Epithelial cell of prostate (primary cell): ENCODE measurements at regions not wholly inside any gene's neighbourhood (a gene's known extent, or its start where the extent isn't known, plus 50 kb on each side); places are given as distances from the start of the nearest gene placed in this dataset.

Source experiments
- DNase-seq: peaks from one replicate; pipeline ENCODE4 v3.0.0-alpha.2; 2011; ENCODE audit warnings: low read depth, low spot score
- H3K27ac ChIP-seq: fragments of 450-650 bp; 2 replicates; pipeline ENCODE4 v1.5.1; 2017; ENCODE audit warnings: mild to moderate bottlenecking

DNA sequence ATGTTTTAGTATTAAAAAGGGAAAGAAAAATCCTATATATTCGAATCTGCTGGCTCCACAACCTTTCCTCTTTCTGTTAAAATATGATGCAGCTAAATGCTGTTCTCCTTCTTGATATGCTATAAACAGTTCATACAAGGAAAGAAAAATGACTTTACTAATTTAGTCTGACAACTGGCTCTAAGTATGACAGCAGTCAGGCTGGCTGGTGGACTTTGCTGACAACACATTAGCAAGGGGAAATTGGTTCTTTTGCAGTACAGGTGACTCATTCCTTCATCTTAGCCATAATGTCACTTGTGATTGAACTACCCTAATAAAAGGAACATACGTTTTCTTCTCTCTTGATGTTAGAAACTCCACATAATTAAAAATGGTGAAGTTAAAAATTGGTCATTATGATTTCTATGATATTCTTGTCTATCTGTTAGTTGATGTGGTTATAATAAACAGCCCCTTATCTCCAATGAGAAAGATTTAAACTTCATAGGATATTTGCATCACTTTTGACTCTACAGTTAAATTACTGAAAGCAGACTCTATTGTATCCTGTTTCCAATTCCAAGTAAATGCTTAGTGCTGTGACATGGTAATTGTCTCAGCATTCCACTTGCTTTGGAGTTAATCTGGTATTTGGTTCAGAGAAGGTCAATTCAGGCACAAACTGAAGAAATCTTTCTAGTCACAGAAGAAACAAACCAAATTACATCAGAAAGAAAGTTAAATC, 315.3 kb upstream of the GULP1 start:
- H3K27ac ChIP-seq: no peak overlapping the region
- DNase-seq: no peak

- DNase-seq: no peak
Observed at GRCh38 chr2:187976986-187977333, 314.7 kb upstream of the GULP1 start.

DNA sequence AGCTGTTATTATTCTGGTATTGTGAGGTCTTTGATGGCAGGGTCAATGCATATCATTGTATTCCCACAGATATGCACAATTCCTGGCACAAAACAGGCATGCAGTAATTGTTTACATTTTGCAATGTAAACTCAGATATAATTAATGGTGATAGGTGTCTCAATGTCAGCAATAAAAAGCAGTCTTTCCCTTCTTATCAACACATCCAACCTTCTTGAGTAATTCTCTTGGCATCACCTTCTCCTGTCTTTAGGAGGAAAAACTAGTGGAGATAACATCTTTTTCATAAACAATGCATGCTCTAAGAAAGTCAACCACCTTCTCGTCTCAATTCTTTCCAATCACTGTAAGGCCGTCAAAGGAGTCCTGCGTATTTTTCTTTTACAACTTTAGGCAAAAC, 313.3 kb upstream of the GULP1 start:
- no peak overlapping the region for H3K27ac ChIP-seq

More at GRCh38 chr2:187976986-187977333, 314.7 kb upstream of the GULP1 start:
- H3K27ac ChIP-seq: no peak overlapping the region

DNA sequence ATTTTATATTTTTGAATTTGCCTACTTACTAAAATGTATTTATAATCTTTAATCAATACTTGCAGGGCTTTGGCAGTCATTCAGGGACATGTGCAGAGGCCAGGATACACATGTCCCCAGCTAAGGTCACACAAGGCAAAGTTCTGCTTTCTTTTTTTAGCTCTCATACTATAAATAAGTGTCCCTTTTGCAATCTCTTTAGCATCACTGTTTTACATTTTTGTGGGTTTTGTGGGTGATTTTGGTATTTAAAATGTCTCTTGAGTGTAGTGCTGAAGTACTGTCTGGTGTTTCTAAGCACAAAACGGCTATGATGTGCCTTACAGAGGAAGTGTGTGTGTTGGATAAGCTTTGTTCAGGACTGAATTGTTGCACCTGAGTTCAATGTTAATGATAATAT, 309.0 kb upstream of the GULP1 start:
- H3K27ac ChIP-seq: no peak overlapping the region
- DNase-seq: peak; percentile 12

More for the DNA sequence above, 313.3 kb upstream of the GULP1 start:
- DNase-seq: no peak

- DNase-seq: no peak
- no peak overlapping the region for H3K27ac ChIP-seq
Observed at GRCh38 chr2:187985195-187985594, 306.5 kb upstream of the GULP1 start.

DNA sequence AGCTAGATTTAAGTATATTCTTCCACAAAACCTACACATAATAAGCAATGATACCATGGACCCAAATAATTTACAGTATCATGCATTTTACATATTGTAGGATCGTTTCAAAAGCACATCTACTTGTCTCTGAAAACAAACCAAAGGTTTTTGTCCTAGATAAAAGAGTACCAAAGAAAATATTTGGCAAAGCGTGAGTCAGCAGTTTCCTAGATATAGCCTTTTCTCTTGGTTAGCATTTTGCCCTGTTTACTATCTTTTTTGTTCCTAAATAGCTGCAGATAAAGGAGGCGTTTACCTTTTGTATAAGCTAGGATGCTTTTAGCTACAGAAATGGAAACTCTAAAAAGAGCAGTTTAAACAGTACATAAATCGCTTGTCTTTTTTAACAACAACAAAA, 305.8 kb upstream of the GULP1 start:
- DNase-seq: no peak
- H3K27ac ChIP-seq: peak overlapping the region; percentile 83

DNA sequence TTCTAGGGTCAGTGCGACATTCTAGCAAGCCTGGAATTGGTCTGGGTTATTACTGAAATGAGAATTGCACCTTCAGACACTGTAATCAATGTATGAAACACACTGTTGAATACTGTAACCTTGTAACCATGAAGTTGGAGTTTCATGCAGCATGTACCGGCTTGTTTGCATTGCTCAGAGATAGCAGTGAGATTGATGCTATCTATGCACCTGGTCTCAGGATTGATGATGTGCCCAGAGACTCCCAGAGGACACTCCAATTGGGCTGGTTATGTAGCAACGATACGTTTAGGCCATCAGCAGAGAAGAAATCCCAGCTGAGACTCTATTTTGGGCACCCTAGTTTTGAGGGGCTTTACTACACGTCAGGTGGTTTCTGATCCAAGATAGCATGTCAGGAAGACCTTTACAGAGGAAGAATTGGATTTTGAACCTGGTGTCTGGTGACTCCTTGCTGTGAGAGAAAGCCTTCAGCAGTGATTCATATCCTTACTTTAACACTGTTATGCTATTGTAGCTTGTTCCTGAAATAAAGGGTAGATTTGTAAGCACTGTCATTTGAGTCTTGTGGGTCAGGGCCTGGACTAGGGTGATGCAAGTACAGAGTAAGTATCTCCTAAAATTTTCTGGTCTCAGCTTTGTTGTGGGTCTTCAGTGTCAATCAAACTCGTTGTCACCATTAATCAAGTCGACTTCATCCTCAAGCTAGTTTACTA, 305.1 kb upstream of the GULP1 start:
- peak overlapping the region; percentile 83 for H3K27ac ChIP-seq
- peak; percentile 87 for DNase-seq

DNA sequence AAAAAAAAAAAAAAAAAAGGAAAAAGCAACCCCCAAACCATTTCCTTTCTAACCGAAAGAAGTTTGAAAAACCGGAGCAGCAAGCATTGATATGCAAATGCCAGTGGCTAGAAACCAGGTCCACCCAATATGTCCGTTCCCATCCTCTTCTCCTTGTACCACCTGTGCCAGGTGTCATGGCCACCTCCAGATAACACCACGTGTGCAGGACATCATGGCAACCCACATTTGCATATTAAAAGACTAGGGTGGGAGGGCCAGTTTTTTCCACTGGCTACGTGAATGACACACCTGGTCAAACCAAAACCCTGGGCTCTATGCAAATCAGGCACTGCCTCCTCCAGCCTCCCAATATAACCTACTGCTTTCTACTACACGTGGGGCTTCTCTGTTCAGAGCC, 303.3 kb upstream of the GULP1 start:
- no peak overlapping the region for H3K27ac ChIP-seq
- no peak for DNase-seq

DNA sequence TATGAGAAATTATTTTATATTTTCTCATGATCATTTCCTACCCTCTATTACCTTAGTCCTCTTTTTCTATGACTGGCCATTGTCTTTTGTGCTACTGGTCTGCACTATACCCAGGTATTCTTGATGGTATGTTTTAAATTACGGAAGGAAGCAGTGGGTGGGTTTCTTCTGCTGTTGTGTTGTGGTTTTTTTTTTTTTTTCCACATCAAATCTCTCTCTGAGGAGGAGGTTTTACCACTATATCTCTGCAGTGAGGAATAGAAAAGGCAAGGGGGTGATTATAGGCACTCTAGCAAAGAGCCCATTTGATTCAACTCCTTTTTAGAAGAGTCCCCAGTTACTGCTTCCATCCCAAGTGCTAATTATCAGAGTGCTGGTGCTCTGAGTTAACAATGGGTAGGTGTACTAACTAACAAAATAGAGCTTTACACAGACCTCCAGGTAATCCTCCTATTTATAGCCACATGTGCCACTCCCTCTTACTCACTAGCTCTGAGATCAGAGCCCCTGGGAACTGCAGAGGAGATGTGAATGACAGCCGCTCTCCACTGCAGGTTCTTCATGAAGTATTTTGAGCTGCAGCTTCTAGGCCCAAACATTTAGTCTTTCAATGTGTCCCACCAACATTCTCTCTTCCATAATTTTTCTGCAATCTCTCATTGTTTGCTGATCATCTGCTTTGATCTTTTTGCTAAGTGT, 301.6 kb upstream of the GULP1 start:
- peak; percentile 41 for DNase-seq
- H3K27ac ChIP-seq: no peak overlapping the region

DNA sequence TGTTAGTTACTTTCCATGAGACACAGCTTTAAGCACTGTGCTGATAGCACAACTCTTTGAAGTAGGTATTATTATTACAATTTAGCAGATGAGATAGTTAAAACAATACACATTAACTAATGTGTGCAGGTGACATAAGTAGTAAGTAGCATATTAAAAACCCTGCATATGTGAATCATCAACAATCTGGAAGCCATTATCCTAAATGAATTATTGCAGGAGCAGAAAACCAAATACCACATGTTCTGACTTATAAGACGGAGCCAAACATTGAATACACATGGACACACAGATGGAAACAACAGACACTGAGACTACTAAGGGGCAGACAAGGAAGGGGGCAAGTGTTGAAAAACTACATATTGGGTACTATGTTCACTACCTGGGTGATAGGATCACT, 300.3 kb upstream of the GULP1 start:
- H3K27ac ChIP-seq: no peak overlapping the region
- no peak for DNase-seq

DNA sequence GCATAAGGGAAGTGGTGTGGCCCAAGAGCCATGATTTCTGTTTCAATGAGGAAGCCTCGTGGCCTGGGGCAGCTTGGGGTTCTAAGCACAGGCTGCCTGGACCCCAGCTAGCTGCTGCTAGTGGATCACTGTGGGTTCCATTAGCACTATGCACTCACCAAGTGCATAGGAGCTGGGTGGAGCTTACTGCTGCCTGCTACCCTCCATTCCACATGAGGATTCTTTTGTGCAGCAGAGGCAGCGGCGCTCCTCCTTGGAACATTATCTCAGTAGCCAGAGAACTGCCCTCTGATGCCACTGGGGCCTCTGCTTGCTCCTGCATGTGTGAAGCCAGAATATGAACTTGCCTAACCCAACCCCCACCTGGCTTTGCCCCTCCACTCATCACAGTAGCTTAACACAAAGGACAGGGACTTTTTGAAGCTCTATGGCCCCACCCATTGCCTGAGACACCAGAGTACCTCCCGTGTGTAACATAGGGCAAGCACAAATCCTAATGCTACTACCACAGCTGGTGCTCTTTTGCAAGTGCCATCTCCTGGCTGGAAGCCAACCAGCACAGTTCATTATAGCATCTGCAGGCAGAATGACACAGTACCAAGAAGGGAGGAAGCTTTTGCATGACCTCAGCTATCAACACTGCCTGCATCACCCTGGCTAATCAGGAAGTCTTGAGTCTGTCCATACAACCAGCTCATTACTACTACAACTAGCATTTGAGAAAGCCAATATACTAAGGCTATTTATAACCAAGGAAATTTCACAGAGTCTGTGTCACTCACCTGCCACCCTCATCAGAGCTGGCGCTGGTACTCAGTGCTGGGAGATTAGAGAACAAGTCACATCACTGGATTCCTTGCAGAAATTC, 297.0 kb upstream of the GULP1 start:
- DNase-seq: no peak
- H3K27ac ChIP-seq: no peak overlapping the region

DNA sequence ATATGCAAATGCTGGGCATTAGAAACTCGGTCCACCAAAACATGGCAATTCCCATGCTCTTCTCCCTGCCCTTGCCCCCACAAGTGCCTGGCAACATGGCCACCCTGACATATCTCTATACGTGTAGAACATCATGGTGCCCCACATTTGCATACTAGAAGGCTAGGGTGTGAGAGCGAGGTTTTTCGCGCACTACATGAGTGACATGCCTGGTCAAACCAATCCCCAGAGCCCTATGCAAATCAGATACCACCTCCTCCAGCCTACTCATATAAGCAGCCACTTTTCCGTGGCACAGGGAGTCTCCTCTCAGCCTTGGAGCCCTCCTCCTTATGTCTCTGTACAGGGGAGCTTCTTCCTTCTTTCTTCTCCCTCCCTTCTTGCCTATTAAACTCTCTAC, 296.1 kb upstream of the GULP1 start:
- no peak overlapping the region for H3K27ac ChIP-seq
- no peak for DNase-seq

DNA sequence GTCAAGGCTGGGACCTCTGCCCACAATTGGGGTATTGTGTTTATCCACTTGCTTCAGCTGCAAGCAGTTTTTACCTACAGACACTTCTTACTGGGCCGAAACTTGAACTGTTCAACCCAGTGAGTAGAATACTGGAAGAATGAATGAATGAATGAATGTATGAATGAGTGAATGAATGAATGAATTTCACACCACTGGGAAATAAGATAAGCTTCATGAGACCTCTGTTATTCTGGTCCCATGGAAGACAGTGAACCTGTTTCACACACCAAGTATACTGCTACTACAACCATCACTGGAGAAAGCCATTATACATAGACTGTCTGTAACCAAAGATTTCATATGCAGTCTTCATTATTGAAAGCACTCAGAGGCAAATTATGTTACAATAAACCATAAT, 295.0 kb upstream of the GULP1 start:
- no peak for DNase-seq
- H3K27ac ChIP-seq: no peak overlapping the region

DNA sequence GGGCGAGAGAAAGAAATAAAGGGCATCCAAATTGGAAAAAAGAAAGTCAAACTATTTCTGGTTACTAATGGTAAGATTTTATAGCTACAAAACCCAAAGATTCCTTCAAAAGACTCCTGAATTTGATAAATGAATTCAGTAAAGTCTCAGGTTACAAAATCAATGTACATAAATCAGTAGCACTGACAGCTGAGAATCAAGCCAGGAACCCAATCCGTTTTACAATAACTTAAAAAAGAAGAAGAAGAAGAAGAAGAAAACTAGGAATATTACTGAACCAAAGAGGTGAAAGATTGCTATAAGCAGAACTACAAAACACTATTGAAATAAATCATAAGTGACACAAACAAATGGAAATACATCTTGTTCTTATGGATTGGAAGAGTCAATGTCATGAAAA, 291.5 kb upstream of the GULP1 start:
- H3K27ac ChIP-seq: no peak overlapping the region
- DNase-seq: no peak

DNA sequence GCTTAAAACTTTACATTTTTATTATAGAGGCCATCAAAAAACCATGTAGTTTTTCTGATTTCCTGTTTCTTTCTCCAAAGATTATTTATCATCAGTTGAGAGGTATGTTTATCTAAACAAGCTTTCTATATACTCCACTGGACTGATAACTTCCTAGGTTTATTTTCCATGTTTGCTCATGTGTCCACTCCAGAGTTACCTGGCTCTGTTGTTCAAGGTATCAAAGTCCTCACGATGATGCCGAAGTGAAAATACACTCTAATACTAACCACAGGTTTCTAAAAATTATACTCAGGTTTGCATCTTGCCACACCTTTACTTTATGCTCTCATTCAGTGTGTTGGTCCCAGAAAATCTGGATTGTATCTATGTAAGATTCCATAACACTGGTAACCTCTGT, 287.9 kb upstream of the GULP1 start:
- DNase-seq: no peak
- H3K27ac ChIP-seq: no peak overlapping the region

GRCh38 chr2:188013767-188014166, 277.9 kb upstream of the GULP1 start:
- no peak overlapping the region for H3K27ac ChIP-seq
- DNase-seq: no peak

DNA sequence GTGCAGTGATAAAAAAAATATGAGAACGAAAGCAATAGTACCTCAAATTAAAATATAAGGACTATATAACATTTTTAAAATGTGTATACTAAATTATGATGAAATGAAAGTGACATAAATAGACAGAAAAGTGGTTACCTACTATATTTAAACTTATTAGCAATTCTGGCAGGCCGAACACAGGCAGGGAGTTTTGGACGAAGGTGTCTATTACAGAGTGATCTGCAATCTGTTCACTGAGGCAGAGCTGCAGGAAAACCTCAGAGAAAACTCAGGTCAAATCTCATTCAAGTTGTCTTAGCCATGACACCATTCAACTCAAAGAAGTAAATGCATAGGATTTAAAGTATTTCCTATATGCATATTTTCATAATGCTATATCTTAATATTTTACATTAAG, 274.8 kb upstream of the GULP1 start:
- H3K27ac ChIP-seq: no peak overlapping the region
- DNase-seq: no peak

- H3K27ac ChIP-seq: no peak overlapping the region
- no peak for DNase-seq
Observed at GRCh38 chr2:188022389-188022788, 269.3 kb upstream of the GULP1 start.

DNA sequence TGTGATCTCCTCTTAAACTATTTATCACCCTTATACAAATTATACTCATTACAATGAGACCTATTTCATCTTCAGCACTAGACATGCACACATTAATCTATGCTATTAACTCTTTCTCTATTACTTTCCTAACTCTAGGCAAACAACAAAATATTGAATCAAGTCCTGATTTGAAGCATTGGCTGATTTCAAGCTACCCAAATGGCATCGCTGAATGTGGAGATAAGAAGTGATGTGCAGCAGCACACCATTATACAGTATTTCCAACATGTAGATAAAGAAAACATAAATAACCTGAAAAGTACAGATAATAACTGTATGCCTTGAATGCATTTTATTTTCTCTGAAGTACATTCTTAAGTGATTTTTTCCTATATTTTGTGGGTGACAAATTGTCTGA, 268.6 kb upstream of the GULP1 start:
- DNase-seq: no peak
- H3K27ac ChIP-seq: no peak overlapping the region

DNA sequence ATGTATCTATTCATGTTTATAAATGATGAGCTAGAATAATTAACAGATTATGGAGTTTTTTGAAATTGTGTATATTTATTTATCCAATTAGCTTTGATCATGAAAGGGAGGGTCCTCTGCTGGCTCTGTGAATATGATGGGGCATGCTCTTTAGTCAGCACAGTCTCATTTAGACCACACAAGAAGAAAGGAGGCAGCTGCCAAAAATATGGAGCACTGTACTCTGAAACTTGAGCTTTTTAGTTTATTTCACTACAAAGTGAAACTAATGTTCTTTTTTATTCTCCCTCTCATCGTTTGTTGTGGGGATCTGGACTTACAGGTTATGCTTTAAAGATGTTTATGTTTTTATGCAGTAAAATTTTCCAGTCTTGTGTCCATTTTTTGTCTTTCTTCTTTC, 266.9 kb upstream of the GULP1 start:
- DNase-seq: no peak

GRCh38 chr2:188028739-188029138, 262.9 kb upstream of the GULP1 start:
- no peak for DNase-seq
- no peak overlapping the region for H3K27ac ChIP-seq

More for the DNA sequence above, 266.9 kb upstream of the GULP1 start:
- H3K27ac ChIP-seq: no peak overlapping the region
